Stimulated activated CD4-positive, alpha-beta T cell treated with anti-CD3 and anti-CD28 coated beads, Interleukin-1b, Interleukin-23, amount 100 ng/mL, for 4 hours (primary cell): ENCODE measurements at regions not wholly inside any gene's neighbourhood (a gene's known extent, or its start where the extent isn't known, plus 50 kb on each side); places are given as distances from the start of the nearest gene placed in this dataset.

ENCODE experiments used
- DNase-seq, 2 donors: peaks; one replicate each; pipeline ENCODE4 v3.0.0-alpha.2; 2020; ENCODE audit warnings: low read depth in 2 of 2

GRCh38 chr21:43348170-43348766 is 78.7 kb downstream of the SIK1 start:
- no peak for DNase-seq

GRCh38 chr21:43347461-43348169 is 79.3 kb downstream of the SIK1 start:
- no peak for DNase-seq

- DNase-seq: no peak
These were observed 80.4 kb downstream of the SIK1 start for GRCh38 chr21:43346551-43346950.

DNA sequence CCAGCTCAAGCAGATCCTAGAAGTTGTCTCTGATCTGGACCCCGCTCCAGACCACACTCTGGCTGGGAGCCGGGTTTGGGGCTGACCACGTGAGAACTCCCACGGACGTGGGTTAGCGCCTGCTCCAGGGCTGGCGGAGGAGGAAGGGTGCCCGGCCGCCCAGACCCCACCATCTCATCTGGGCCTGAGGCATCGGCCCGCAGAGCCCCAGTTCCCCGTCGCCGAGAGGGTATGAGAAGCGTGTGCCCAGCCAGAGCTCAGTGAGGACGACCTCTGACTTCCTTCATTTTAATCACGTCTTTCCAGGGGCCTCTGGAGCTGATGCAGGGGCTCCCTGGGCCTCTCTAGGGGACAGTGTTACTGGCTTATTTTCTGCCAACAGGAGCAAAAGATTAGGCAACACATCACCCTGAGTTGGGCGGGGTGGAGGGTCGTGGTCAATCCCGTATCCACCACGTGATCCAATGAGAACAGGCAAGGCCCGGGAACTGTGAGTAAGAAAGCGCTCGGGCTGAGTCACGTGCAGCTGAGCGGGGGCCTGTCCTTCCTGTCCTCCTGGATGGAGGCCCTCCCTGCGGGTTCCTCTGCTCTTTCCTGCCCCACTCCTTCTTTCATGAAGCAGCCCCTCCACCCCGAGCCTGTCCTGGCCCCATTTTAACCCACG is 81.1 kb downstream of the SIK1 start:
- DNase-seq: no peak

GRCh38 chr21:43345046-43345745 is 81.7 kb downstream of the SIK1 start:
- DNase-seq: no peak

GRCh38 chr21:43343992-43344886 is 82.7 kb downstream of the SIK1 start:
- no peak for DNase-seq

DNA sequence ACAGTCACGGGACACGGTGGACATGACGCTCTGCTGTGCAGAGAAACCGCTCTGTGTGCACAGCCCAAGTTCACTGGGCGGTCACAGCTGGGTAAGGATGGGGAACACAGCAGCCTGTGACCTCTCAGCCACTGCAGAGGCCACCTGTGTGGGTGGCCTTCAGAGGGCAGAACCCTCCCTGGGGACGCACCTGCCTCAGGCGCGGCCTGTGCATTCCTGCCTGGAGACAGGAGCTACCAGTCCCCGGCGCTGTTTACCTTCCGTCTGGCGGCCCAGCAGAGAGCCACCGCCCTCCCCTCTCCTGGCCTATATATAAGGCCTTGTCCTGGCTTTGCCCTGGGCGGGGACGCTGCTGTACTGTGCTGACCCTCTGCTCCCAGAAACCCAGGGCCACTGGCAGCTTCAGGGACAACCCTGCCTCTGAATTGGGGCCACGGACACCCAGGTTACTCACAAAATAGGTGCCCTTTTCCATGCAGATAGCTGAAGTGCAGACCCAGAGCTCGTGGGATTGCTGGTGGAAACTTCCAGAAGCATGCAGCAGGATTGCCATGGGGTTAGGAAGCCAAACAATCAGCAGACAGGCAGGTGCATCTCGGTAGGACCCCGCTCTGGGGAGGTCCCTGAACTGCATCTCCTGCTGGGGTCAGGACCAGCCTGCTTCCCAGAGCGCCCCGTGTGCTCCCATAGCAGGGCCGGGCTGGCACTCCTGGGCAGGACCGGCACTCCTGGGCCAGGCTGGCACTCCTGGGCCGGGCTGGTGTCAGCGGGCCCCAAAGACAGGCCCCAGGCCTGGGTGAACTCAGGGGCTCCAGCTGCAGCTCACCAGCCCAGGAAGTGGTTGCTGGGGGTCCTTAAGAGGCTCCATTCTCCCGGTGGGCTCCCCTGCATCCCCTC is 83.6 kb downstream of the SIK1 start:
- DNase-seq: no peak

- no peak for DNase-seq
These were observed 84.5 kb downstream of the SIK1 start for GRCh38 chr21:43342301-43342881.

- no peak for DNase-seq
These were observed 85.4 kb downstream of the SIK1 start for GRCh38 chr21:43341378-43342161.

DNA sequence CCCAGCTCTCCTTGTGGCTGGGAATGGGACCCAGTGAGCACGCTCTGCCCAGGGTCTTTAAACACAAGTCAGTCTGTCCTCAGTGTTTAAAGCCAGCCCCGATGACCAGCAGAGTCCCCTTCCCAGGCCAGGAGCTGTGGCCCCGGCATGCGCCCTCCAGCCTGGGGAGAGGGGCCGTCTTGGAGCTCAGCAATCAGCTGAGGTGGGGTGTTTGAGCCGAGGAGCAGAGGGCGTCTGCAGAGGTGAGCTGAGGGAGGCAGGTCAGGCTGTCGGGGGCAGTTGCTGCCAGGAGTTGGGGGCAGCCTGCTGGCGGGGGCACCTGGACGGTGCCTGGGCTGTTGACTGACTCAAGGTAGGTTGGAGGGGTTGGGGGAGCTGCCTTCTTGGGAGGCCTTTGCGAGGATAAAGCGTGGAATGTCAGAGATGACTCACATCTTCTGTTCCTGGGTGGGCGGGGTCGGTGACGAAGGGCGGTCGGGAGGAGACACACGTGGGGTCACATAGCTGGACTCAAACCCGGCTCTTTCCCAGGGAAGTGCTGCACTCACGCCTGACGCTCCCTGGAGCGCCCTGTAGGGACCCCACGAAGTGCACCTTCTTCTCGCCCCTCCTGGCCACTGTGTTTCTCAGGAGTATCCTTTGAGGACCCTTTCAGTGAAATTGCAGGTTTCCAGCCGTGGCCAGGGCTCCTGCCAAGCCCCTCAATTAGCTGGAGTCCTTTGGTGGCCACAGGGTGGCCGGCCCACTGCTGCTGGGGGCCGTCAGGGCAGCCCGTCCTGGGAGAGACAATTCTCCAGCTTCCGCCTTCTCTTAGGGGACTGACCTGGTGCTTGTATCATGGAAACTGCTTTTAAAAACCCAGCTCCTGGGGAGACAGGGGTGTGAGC is 86.2 kb downstream of the SIK1 start:
- no peak for DNase-seq

- no peak for DNase-seq
These were observed 87.3 kb downstream of the SIK1 start for GRCh38 chr21:43339668-43340067.

GRCh38 chr21:43338951-43339350 is 88.0 kb downstream of the SIK1 start:
- no peak for DNase-seq

- no peak for DNase-seq
These were observed 88.9 kb downstream of the SIK1 start for GRCh38 chr21:43337901-43338655.

- no peak for DNase-seq
These were observed 91.8 kb downstream of the SIK1 start for GRCh38 chr21:43335119-43335518.

DNA sequence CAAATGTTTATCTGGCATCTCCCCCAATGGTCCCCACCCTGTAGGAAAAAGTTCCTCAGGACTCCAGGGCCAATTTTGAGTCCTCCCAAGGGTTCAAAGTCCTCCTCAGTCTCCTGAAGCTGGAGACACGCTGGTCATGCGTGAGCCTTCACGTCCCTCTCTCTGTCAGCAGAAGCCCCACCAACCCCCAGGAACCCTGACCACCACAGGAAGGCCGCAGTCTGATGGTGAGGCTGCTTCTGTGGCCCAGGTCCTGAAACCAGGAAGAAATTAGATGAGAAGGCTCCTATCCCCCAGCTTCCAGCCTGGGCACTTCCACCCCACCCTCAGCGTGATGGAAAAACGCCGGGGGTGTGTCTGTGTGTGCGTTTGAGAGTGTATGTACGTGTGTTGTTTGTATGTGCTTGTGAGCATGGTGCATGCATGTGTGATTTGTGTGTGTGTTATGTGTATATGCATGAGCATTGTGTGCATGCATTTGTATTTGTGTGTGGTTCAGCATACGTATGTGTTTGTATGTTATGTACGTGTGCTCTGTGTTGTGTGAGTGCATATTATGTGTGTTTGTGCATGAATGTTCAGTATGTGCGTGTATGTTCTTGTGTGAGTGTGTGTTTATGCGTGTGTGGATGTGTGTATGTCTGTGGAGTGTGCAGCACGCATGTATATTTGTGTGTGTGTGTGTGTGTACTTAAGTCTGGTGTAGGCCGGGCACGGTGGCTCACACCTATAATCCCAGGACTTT is 92.5 kb downstream of the SIK1 start:
- DNase-seq: no peak

- DNase-seq: no peak
These were observed 93.5 kb downstream of the SIK1 start for GRCh38 chr21:43333298-43334062.
